WTC11 (cell line): ENCODE measurements at regions not wholly inside any gene's neighbourhood (a gene's known extent, or its start where the extent isn't known, plus 50 kb on each side); places are given as distances from the start of the nearest gene placed in this dataset.

Experiments used
- ATAC-seq: fragments of 200-7000 bp; cut with Tn5 transposase; 2 replicates; pipeline ENCODE4 v1.10.0; 2021; ENCODE audit warnings: mild to moderate bottlenecking, moderate library complexity
- CTCF ChIA-PET: fragments of 300-600 bp; sonication (Branson Sonifier 250); formaldehyde crosslinking; loops from one replicate; lab custom pipeline; 2021; ENCODE audit warnings: antibody characterized with exemption; lab: Charles Lee
- POLR2A ChIA-PET: fragments of 350-600 bp; sonication (Branson Sonifier 250); formaldehyde crosslinking; loops from one replicate; lab custom pipeline; 2021; ENCODE audit warnings: antibody characterized with exemption; lab: Charles Lee
- DNase-seq: peaks from one replicate; pipeline ENCODE4 v3.0.0; 2021; ENCODE audit warnings: low spot score
- H3K27ac Mint-ChIP-seq: 2 replicates; pipeline ENCODE4 v1.8.0; 2021; ENCODE audit warnings: mixed read lengths
- H3K27me3 Mint-ChIP-seq: 2 replicates; pipeline ENCODE4 v1.8.0; 2021; ENCODE audit warnings: low read depth, mild to moderate bottlenecking, moderate library complexity, mixed read lengths
- H3K36me3 Mint-ChIP-seq: 2 replicates; pipeline ENCODE4 v1.8.0; 2021; ENCODE audit warnings: mixed read lengths
- H3K4me1 Mint-ChIP-seq: 2 replicates; pipeline ENCODE4 v1.8.0; 2022; ENCODE audit warnings: mixed read lengths
- H3K4me3 Mint-ChIP-seq: 2 replicates; pipeline ENCODE4 v1.8.0; 2021; ENCODE audit warnings: mild to moderate bottlenecking, moderate library complexity, mixed read lengths
- H3K9me3 Mint-ChIP-seq: 2 replicates; pipeline ENCODE4 v1.8.0; 2021; ENCODE audit warnings: mixed read lengths
- ARID4B ChIP-seq: sonication (generic); formaldehyde crosslinking; IDR thresholded peaks from 2 replicates; pipeline ENCODE4 v1.8.0; 2023; ENCODE audit warnings: missing genetic modification reagents, mild to moderate bottlenecking, borderline replicate concordance
- ATF2 ChIP-seq: sonication (generic); formaldehyde crosslinking; IDR thresholded peaks from 2 replicates; pipeline ENCODE4 v1.8.1; 2022; ENCODE audit warnings: low read depth, missing genetic modification reagents, borderline replicate concordance
- CBFB ChIP-seq: sonication (generic); formaldehyde crosslinking; IDR thresholded peaks from 2 replicates; pipeline ENCODE4 v1.8.1; 2022; ENCODE audit warnings: mild to moderate bottlenecking, low read depth, missing genetic modification reagents
- E2F5 ChIP-seq: sonication (generic); formaldehyde crosslinking; IDR thresholded peaks from 2 replicates; pipeline ENCODE4 v1.8.1; 2022; ENCODE audit warnings: mild to moderate bottlenecking, moderate library complexity, missing genetic modification reagents
- ELF4 ChIP-seq: sonication (generic); formaldehyde crosslinking; IDR thresholded peaks from 2 replicates; pipeline ENCODE4 v1.8.1; 2022; ENCODE audit warnings: low read depth, mild to moderate bottlenecking, moderate library complexity, missing genetic modification reagents
- ERG ChIP-seq: fragments of 250-450 bp; sonication (Bioruptor Pico); IDR thresholded peaks from 2 replicates; pipeline ENCODE4 v1.8.0; 2021; ENCODE audit warnings: mild to moderate bottlenecking
- ESRRA ChIP-seq: sonication (generic); formaldehyde crosslinking; IDR thresholded peaks from 2 replicates; pipeline ENCODE4 v1.8.1; 2022; ENCODE audit warnings: mild to moderate bottlenecking, missing genetic modification reagents, borderline replicate concordance
- IRF2 ChIP-seq: sonication (generic); formaldehyde crosslinking; IDR thresholded peaks from 2 replicates; pipeline ENCODE4 v1.8.0; 2022; ENCODE audit warnings: low read depth, missing genetic modification reagents, borderline replicate concordance
- JUN ChIP-seq: sonication (generic); formaldehyde crosslinking; IDR thresholded peaks from 2 replicates; pipeline ENCODE4 v1.8.0; 2023; ENCODE audit warnings: mild to moderate bottlenecking, missing genetic modification reagents
- NFE2L1 ChIP-seq: sonication (generic); formaldehyde crosslinking; IDR thresholded peaks from 2 replicates; pipeline ENCODE4 v1.8.1; 2023; ENCODE audit warnings: missing genetic modification reagents
- PREB ChIP-seq: sonication (generic); formaldehyde crosslinking; IDR thresholded peaks from 2 replicates; pipeline ENCODE4 v1.8.1; 2022; ENCODE audit warnings: mild to moderate bottlenecking, missing genetic modification reagents, moderate library complexity, borderline replicate concordance
- STAT6 ChIP-seq: sonication (generic); formaldehyde crosslinking; conservative IDR thresholded peaks from 2 replicates; pipeline ENCODE4 v1.8.1; 2023; ENCODE audit warnings: mild to moderate bottlenecking, low read depth, missing genetic modification reagents, moderate library complexity
- TCF7 ChIP-seq: sonication (generic); formaldehyde crosslinking; IDR thresholded peaks from 2 replicates; pipeline ENCODE4 v1.8.0; 2022; ENCODE audit warnings: mild to moderate bottlenecking, low read depth, missing genetic modification reagents, moderate library complexity
- ZBTB43 ChIP-seq: sonication (generic); formaldehyde crosslinking; IDR thresholded peaks from 2 replicates; pipeline ENCODE4 v1.8.1; 2023; ENCODE audit warnings: mild to moderate bottlenecking, missing genetic modification reagents
- ZNF396 ChIP-seq: fragments of 250-450 bp; sonication (Bioruptor Pico); IDR thresholded peaks from 2 replicates; pipeline ENCODE4 v1.8.0; 2021; ENCODE audit warnings: mild to moderate bottlenecking, moderate library complexity, borderline replicate concordance
- ZNF512 ChIP-seq: sonication (generic); formaldehyde crosslinking; IDR thresholded peaks from 2 replicates; pipeline ENCODE4 v1.8.1; 2022; ENCODE audit warnings: missing genetic modification reagents, borderline replicate concordance
- ZSCAN18 ChIP-seq: fragments of 250-450 bp; sonication (Bioruptor Pico); IDR thresholded peaks from 2 replicates; pipeline ENCODE4 v2.1.2; 2022; ENCODE audit warnings: mild to moderate bottlenecking, moderate library complexity

GRCh38 chr7:156240532-156240931, 400.0 kb upstream of the RNF32 start (continued):
- TF ChIP-seq ARID4B (CRISPR knock-in tag) = no peak
- TF ChIP-seq ATF2 (CRISPR knock-in tag) = no peak
- TF ChIP-seq NFE2L1 = no peak
- TF ChIP-seq PREB = no peak
- no peak for TF ChIP-seq ERG
- TF ChIP-seq STAT6 (CRISPR knock-in tag) = no peak
- no peak for TF ChIP-seq ZNF396
- TF ChIP-seq ELF4 (CRISPR knock-in tag) = no peak
- TF ChIP-seq ESRRA (CRISPR knock-in tag) = no peak
- no peak for TF ChIP-seq ZSCAN18
- TF ChIP-seq, all 79 proteins: peak for 0

- POLR2A ChIA-PET = no interaction called here
- Mint-ChIP-seq H3K4me3 (no peak overlapping the region), H3K36me3 (peaks cover 42% of the 10 kb centered on the region), H3K9me3 (peaks cover 52% of the 10 kb centered on the region), H3K27ac (no peak overlapping the region), H3K27me3 (no peaks in the 10 kb centered on the region; the same call in 1 of the 2 replicates), H3K4me1 (no peaks in the 10 kb centered on the region)
- TF ChIP-seq CBFB (CRISPR knock-in tag) (no peak), ZBTB43 (CRISPR knock-in tag) (no peak), JUN (CRISPR knock-in tag) (no peak), TCF7 (no peak), IRF2 (CRISPR knock-in tag) (no peak), E2F5 (no peak), ZNF512 (no peak)
- ATAC-seq = no peak
- CTCF ChIA-PET = no interaction called here
- no peak for DNase-seq
Observed at GRCh38 chr7:156238366-156239133, 402.0 kb upstream of the RNF32 start.
